GM19351 (cell line): ENCODE measurements at regions not wholly inside any gene's neighbourhood (a gene's known extent, or its start where the extent isn't known, plus 50 kb on each side); places are given as distances from the start of the nearest gene placed in this dataset.
"Not testable (repeated sequence)": the region's sequence is repeated elsewhere in the genome, so short reads cannot be mapped to it uniquely, and the experiment has no call there.

ENCODE experiments used
- ATAC-seq: cut with Tn5 transposase; IDR thresholded peaks from one replicate; pipeline ENCODE4 v1.9.1; 2021; ENCODE audit warnings: mild to moderate bottlenecking, moderate library complexity; ENCODE audit not compliant: unreplicated experiment

DNA sequence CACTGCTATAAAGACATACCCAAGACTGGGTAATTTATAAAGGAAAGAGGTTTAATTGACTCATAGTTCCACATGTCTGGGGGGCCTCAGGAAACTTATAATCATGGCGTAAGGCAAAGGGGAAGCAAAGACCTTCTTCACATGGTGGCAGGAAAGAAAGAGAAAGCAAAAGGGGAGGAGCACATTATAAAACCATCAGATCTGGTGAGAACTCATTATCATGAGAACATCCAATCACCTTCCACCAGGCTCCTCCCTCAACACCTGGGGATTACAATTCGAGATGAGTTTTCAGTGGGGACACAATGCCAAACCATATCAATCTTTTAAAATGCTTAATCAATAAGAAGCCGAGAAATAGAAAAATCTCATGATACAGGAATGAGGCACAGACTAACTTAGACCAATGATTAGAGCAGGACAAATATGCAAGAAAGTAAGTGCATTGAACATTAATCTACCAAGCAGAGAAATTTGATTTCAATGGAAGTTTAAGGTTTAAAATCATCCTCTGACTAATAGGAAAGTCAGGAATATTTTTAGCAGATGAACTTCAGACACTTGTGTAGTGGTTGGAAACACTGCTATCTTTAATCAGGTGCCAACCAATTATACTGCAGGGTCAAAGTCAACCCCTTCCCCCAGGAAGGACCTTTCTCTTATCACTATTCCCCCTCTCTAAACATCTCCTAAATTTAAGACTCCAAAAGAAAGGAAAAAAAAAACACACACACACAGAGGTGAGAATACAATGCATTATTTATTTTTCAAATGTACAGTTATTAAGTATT lies 259.2 kb downstream of the IRS1 start:
- ATAC-seq = no peak

DNA sequence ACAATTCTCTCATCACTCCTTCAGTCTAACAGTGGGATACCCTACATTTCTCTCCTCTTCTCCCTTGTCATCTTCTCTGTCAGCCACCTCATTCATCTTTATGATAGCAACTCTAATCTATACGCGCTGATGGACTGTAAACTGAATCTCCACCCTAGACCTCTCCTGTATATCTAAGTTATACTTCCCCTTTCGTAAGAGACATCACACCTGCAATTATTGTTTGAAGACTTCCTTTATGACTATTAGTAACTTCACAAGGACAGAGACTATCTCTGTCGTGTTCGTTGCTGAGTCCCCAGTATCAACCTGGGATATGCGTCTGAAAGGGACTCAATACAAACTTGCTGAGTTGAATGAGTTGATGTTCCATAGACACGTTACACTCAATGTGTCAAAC lies 263.2 kb downstream of the IRS1 start:
- ATAC-seq = no peak

DNA sequence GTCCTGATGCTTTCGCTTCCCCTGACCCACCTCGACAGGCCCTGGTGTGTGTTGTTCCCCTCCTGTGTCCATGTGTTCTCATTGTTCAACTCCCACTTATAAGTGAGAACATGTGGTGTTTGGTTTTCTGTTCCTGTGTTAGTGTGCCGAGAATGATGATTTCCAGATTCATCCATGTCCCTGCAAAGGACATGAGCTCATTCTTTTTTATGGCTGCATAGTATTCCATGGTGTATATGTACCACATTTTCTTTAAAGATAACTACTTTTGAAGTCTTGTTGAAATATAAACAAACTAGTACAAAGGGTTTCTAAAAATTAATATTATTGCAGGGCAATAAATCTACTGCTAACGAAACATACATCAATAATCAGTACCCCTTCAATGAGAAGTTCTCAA lies 266.6 kb downstream of the IRS1 start:
- ATAC-seq = not testable (repeated sequence)

DNA sequence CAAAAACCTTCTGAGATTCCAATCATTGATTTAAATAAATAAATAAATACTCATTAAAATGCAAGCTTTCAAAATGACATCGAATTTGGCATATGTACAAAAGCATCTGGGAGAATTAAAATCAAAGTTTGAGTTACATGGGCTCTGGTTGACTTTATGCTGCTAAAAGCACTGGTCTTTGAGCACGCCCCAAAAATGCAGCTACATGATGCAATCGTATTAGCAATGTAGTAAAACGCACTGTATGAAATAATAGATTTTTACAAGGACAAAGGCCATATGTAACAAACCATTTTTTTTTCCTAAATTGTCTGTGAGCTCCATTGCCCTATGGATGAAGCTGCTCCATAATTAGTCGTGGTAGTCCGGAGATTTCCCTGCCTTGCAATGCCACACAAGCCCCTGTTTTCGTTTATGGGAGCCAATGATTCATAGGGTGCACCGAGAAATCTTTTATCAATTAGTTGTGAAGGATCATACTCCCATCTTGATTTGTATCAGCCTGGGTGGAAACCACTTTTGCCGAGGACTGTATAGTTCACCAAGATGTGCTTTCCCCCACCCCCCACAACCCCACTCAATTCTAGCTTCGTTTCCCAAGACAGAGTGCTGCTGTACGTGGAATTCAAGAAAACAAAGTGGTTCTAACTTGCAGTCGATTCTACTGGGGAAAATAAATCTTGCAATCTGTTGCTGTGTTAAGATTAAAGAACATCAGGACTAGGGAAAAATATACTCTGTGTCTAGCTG lies 268.4 kb downstream of the IRS1 start:
- no peak for ATAC-seq

DNA sequence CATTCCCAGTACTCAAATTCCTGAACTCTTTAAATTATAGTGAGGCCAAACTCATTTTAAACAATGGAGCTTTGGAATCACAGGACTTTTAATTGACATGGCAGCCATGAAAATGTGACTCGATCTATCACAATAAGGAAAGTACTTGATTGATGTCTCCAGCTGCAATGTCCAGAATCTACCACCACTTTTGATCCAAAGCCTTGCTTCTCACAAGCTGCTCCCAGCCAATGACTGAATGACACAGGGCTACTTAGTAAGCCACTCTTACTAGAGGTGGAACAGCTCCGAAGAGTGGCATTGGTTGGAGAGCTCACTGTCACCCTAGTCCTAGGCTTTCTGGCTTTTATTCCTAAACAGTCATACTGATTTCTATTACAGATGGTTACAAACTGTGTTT lies 270.1 kb downstream of the IRS1 start:
- ATAC-seq = no peak

DNA sequence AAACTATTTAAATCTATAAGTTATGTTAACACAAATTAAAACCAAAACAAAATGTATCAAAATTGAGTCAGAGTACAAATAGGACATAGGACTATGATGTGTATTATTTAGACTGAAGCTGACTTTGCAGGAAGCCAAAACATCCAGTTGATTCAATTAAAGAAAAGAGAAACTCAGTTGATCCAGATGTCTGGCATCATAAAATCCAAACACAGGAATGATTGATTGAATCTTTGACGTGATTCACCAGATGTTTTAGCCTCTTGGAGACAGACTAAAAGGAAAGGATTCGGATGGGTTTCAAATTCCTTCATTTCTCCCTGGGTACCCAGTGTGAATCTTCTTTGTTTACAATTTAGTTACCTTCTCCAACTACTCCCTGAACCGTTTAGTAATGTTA lies 272.9 kb downstream of the IRS1 start:
- no peak for ATAC-seq

DNA sequence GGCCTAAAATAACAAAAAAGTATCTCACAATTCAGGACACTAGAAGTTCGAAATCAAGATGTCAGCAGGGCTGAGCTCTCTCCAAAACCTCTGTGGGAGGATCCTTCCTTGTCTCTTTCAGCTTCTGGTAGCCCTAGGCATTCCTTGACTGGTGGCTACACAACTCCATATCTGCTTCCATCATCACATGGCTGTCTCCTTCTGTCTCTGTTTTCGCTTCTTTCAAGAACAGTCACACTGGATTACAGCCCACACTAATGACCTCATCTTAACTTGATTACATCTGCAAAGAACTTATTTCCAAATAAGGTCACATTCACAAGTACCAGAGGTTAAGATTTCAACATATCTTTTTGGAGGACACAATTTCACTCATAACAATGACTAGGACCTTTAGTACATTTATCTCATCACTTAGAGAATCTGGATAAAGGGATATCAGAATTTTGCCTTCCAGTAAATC lies 275.2 kb downstream of the IRS1 start:
- ATAC-seq = no peak

DNA sequence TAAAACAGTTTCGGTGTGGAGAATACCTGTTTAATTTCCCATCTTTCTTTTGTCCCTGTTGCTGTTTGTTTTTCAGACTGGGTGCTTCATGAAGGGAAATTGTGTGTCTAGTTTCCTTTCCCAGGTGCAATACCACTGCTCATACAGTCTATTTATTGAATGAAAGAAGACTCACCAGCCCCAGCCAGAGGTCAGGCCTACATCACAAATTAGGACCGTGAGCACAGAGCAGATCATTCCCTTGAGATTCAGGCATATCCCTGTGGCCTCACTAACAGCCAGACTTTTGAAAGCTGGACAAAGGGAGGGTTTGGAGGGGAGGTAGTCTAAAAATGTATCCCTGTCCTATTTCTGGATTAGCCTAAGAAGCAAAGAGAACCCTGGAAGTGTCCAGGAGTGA lies 278.9 kb downstream of the IRS1 start:
- no peak for ATAC-seq

DNA sequence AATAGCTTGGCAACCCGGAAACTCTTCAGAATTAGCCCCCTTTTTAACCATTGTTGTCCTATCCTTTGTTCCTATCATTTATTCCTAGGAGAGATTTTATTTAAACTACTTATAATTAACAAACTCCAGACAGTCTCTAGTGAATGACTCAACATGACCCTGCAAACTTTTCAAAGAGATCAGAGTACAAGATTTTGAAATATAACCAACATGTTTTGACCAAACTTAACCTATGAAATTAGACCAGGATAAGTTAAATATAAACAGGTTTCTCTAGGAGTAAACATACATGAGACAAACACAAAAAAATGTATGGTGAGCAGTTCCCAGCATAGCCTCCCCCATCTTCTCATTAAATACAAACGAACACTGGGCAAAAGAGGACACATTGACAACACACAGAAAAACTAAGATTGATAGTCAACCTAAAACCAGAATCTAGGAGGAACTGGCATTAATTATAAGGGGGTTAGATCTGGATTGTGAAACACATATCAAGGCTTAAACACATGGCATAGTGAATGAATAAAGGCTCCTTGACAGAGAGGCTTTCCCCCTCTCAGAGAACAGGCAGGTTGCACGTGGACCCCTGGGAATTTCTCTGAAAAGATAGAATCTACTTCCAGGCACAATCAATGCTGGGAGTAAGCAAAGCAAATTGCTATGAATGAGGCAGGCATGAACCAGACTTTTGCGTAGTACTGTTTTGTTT lies 284.1 kb downstream of the IRS1 start:
- ATAC-seq = no peak

DNA sequence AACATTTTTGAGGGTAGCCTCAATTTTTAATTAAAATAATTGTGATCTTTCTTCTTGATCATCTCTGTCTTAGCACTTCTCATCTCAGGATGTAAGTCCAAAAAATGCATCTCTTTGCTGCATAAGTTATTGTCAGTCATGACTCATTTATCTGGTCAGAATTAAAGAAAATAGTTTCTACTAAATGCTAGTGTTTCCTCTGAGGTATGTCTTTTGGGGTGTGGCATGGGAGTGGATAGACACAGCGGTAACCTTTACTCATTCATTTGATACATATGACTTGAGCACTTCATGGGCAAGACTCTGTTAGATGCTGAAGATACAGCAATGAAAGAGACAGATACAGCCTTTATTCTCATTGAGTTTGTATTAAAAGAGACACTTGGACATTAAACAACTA lies 284.7 kb downstream of the IRS1 start:
- ATAC-seq = no peak

DNA sequence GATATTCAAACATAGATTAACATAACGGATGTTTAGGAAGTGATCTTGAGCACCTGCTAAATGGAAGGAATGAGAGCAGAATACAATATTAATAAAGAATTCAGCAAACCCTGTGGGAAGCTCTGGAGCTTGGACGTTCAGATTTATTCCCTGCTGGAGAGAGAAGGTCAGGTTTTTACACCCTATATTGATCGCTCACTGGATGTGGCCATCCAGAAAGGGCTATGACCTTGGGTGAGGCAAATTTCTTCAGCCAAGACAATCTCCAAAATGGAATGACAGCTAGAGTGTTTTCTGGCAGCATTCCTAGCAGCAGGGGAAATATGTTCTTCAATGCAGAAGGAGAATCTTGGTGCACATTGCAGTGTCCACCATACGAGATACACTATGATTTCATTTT lies 288.3 kb downstream of the IRS1 start:
- ATAC-seq = no peak

DNA sequence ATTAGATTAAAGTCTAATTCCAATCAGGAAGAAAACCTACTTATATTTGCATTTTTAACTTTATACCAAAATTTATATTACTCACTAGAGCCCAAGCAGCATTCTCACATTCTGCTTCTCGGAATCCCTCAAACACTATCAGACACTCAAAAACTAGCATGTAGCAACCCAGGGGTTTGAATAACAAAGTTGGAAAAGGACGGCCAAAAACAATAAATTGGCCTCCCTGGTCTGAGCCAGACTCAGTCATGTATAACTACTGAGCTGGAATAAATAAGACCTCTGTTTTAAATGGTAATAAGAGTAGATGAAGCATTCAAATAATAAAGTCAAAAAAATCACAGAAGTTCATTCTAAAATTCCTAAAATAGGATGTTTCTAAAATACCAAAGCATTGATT lies 290.9 kb downstream of the IRS1 start:
- ATAC-seq = no peak

DNA sequence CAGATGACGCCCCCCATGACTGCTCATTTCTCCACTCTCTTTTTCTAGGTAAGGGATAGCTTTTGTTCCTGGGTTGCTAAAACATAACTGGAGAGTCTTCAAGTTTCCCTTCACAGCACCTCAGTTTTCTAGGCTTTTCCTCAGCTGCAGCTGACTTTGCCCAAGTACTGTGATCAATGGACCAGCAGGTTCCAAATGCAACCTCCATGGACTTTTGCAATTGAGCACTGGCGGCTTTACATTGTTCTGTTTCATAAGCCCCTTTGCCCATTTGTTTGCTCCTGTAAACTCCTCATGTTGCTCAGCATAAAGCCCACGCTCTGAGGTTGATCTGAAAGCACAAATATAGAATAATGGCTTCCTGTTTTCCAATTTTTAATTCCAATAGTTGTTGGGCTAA lies 291.6 kb downstream of the IRS1 start:
- no peak for ATAC-seq

DNA sequence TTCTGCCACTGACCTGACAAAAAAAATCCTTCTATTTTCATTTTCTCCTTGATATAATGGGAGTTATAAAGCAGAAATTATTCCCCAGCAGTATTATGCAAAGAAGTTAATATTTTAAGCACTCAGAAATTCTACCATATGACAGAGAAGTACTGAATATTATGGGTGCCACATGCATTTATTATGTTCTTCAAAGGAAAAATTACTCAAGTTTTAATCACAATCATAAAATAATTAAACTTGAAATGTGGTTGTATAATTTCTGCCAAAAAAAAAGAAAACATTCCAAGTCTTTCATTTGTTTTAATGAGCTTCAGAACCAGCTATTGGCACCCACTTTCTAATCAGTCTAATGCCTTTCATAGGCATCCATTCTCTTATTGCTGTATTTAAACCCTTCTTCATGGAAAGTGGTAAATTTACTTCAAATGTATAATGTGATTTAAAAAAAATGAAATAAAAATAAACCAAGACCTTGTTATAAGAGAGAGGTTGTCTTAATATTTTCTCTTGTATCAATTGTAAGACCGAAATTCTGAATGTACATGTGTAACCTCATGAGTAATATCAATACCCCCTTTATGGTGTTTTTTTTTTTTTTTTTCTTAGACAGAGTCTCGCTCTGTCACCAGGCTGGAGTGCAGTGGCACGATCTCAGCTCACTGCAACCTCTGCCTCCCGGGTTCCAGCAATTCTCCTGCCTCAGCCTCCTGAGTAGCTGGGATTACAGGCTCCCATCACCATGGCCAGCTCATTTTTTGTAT lies 302.3 kb downstream of the IRS1 start:
- peak; percentile 49 for ATAC-seq

DNA sequence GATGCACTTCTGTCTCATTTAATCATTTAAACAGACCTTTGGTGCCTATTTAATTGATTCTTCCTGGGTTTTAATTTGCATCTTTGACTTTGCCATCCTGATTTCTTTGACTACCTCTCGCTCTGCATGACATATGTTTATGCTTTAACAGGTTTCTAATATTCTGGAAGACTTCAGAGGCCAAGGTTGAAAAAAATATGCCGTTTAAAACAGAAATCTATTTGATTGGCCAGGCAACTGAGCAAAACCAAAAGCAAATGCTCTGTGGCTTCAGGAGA lies 303.4 kb downstream of the IRS1 start:
- ATAC-seq = no peak

DNA sequence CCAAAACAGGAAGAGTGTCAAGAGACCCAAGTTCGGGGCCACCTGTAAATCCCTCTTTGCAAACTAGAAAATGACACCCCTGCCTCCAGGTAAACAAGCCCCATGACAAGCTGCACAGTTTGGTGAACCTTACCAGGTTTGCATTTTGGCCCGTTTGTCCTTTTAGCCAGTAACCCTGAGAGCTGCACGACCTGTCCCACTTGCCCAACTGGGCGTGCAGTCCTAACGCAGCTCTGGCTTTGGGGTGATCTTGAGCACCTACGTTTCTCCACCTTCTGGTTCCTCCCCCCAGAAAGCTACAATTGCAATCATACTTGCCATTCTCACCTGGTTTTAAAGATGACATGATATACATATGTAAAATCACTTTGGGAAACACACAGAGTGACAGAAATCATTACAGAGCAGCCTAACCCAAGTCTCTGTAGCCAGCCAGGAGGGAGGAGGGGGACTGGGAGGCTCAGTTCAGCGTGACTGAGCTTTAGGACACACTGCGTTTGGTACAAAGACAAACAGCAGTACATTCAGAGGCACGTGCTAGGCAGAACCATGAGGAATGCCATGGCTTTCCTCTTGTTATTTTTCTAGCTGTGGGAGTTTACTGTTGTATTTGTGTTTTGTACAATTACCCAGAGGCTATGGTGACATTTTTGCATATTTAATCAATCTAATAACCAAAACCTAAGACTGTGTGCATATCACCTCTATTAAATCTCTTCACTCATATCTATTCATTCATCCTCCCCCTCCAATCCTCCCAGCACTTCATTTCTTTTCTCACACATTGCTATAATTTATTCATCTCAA lies 304.0 kb downstream of the IRS1 start:
- ATAC-seq = no peak

DNA sequence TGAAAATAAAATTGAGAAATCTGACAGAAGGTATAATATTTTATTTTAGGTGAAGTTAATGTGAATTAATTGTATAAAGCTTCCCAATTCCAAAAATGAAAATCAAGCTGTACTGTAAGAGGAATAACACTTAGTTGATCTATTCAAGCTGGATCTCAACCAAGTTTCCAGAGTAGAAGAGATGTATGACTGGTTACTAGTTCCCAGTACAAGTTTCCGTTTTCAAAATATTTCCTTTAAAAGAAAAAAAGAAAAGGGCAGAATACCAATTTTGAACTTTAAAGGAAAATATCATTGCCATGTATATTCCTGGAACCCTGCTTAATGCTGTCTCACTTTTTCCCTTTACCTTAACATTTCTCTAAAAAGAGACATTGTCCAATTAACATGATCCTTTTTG lies 308.5 kb downstream of the IRS1 start:
- no peak for ATAC-seq

DNA sequence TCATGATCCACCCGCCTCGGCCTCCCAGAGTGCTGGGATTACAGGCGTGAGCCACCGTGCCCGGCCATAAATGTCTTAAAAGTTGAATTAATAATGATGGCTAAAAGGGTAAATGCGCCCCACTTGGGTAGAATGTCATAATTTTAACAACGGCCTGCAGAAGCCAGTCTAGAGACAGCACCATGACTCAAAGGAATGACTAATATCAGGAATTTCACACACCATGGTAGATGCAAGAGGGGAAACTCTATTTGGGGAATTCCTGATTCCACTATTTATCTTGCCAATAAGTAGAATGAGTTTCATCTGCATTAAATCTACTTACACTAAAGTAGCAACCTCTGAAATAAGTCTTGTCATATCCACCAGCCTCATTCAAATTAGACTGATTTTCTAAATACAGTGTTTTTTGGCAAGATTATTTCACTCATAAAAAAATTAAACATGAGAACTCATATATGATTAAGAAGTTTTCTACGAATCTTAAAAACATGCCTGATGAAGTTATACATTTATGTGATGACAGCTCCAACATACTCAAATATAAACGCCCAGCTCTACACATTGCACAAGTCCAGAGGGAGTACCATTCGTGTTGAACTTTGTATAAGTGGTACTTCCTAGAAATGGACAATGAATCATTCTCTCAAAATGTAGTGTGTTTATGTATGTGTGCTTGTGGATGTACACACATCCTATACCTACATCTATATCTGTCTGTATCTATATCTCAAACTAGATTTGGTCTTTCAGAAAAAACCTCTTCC lies 309.7 kb downstream of the IRS1 start:
- ATAC-seq = peak; percentile 72

DNA sequence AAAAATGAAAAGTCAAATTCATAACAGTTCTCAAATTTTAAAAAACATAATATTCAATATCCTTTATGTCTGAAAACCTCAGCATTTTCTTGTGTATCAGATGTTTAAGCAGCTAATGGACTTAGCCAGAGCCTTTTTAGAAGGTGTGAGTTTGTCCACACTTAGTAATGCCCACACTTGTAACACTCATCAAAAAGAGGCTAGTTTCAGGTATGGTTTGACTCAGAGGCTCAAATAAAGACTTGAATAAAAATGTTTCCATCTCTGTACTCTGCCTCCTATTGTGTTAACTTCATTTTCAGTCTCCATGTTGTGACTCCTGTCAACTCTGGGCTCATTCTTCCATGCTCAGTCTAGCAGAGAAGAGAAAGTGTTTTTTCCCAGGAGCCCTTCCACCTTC lies 311.6 kb downstream of the IRS1 start:
- ATAC-seq = peak; percentile 67

DNA sequence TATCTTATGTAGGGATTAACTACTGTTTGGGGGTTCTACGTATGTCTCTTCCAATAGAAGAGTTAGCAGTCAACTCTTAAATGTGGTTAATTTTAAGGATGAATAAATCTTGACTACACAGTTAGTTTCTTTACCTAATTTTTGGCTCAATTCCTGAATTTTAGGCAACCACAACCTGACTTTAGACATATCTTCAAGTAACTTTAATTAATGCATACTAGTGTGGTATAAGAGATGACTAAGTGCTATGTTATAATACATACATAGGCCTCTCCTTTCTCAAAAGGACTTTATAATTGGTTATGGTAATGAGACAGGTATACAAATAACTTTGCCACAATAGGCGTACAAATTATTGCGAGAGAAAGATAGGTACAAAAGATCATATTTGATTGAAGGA lies 312.0 kb downstream of the IRS1 start:
- no peak for ATAC-seq
